K562 (cell line): ENCODE measurements at regions not wholly inside any gene's neighbourhood (a gene's known extent, or its start where the extent isn't known, plus 50 kb on each side); places are given as distances from the start of the nearest gene placed in this dataset.
A peak's percentile ranks its signal among the peaks of the same experiment; 100 is the strongest.

ENCODE experiments used
- REST ChIP-seq, 2 experiments: fragments of 450-650 bp; formaldehyde crosslinking in 1 of 2; IDR thresholded peaks; 2 replicates each; pipeline versions ENCODE4 v1.4.0 to v1.6.1; 2014 to 2020; ENCODE audit warnings: mild to moderate bottlenecking in 2 of 2, borderline replicate concordance in 1 of 2, low read depth in 1 of 2

DNA sequence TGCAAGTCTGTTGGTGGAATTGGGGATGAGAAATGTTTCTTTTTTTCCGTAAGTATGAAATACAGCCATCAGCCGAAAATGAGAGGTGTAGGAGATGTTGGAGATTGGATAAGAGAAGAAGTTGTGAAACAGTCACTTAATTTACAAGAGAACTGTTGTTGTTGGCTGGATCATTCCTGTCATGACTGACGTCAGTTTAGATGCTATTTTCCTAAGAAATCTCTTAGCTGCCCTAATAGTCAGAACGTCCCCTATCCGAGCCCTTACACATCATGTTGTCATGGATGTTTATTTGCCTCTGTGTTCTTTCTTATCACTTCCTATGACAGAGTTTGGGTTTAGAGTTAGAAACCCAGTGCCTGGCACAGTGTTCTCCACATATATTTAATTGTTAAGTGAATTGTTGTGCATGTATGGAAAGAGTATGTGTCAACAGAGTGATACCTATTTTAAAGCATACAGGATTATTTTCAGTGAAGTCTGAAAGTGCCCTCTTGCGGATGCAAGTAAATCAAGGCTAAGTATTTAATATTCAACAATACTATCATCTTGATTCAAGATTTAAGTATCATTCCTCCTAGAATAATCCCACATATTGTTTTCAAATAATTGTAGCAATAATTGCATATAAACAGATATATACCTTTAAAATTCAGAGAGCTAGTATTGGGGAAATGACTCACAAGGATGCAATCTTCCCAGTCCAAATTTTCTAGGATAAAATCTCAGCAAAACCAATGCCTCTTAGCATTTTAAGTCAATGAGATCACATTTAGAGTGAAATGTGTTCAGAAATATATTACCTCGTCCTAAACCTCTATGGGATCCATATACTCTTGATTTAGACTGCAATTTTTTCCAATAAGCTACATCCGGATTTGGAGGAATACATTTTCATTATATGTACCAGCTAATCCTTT lies 309.9 kb upstream of the NOX3 start (continued):
- peak; percentile 46; the same call in 1 of the 2 replicates for TF ChIP-seq REST (IDR thresholded peaks at IDR 0.05; ENCODE audit: borderline replicate concordance)
- TF ChIP-seq REST (CRISPR knock-in tag; IDR thresholded peaks at IDR 0.05; ENCODE audit: low read depth): no peak
